Suprapubic skin (tissue), 3 donors: ENCODE measurements at regions not wholly inside any gene's neighbourhood (a gene's known extent, or its start where the extent isn't known, plus 50 kb on each side); places are given as distances from the start of the nearest gene placed in this dataset.

ENCODE experiments used
- POLR2A ChIP-seq, 2 donors: fragments of 450-650 bp; IDR thresholded peaks; one replicate each; pipeline ENCODE4 v1.6.1; 2017; ENCODE audit warnings: antibody characterized with exemption in 2 of 2, mild to moderate bottlenecking in 2 of 2, moderate library complexity in 2 of 2
- TF ChIP-seq, protein P1 (sequence below), 2 donors: fragments of 200-600 bp in 1 of 2; fragments of 450-650 bp in 1 of 2; sonication (generic) in 1 of 2; IDR thresholded peaks; one replicate each; pipeline ENCODE4 v1.5.1; 2016 to 2019; ENCODE audit warnings: antibody characterized with exemption in 2 of 2, mild to moderate bottlenecking in 1 of 2, moderate library complexity in 1 of 2

GRCh38 chr2:107160640-107161239 is 274.8 kb upstream of the ST6GAL2 start:
- TF ChIP-seq, protein P1, sequence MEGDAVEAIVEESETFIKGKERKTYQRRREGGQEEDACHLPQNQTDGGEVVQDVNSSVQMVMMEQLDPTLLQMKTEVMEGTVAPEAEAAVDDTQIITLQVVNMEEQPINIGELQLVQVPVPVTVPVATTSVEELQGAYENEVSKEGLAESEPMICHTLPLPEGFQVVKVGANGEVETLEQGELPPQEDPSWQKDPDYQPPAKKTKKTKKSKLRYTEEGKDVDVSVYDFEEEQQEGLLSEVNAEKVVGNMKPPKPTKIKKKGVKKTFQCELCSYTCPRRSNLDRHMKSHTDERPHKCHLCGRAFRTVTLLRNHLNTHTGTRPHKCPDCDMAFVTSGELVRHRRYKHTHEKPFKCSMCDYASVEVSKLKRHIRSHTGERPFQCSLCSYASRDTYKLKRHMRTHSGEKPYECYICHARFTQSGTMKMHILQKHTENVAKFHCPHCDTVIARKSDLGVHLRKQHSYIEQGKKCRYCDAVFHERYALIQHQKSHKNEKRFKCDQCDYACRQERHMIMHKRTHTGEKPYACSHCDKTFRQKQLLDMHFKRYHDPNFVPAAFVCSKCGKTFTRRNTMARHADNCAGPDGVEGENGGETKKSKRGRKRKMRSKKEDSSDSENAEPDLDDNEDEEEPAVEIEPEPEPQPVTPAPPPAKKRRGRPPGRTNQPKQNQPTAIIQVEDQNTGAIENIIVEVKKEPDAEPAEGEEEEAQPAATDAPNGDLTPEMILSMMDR (IDR thresholded peaks at IDR 0.05): no peak
- no peak for TF ChIP-seq POLR2A (IDR thresholded peaks at IDR 0.05)
